Effector memory CD4-positive, alpha-beta T cell (primary cell): ENCODE measurements at regions not wholly inside any gene's neighbourhood (a gene's known extent, or its start where the extent isn't known, plus 50 kb on each side); places are given as distances from the start of the nearest gene placed in this dataset.

Experiments used
- DNase-seq, 3 donors: peaks; one replicate each; pipeline ENCODE4 v3.0.0-alpha.2; 2020
- H3K27ac ChIP-seq: 2 replicates; pipeline ENCODE4 v1.7.0; 2013; ENCODE audit warnings: mild to moderate bottlenecking, low read length, moderate library complexity; ENCODE audit not compliant: insufficient read depth, poor library complexity, severe bottlenecking
- H3K27me3 ChIP-seq: replicated peaks from 2 replicates; pipeline ENCODE4 v1.7.0; 2013; ENCODE audit warnings: mild to moderate bottlenecking, low read length; ENCODE audit not compliant: insufficient read depth, control insufficient read depth, poor library complexity, severe bottlenecking
- H3K36me3 ChIP-seq: 2 replicates; pipeline ENCODE4 v1.7.0; 2013; ENCODE audit warnings: mild to moderate bottlenecking, low read length, moderate library complexity; ENCODE audit not compliant: control insufficient read depth, insufficient read depth
- H3K4me1 ChIP-seq: 2 replicates; pipeline ENCODE4 v1.7.0; 2013; ENCODE audit warnings: low read length, mild to moderate bottlenecking; ENCODE audit not compliant: control insufficient read depth, insufficient read depth, poor library complexity, severe bottlenecking
- H3K4me3 ChIP-seq: 2 replicates; pipeline ENCODE4 v1.7.0; 2013; ENCODE audit warnings: low read length, low read depth, mild to moderate bottlenecking; ENCODE audit not compliant: insufficient read depth, poor library complexity, severe bottlenecking
- H3K9me3 ChIP-seq: 2 replicates; pipeline ENCODE4 v1.7.0; 2013; ENCODE audit warnings: mild to moderate bottlenecking, low read length, moderate library complexity; ENCODE audit not compliant: control insufficient read depth

GRCh38 chr22:27186643-27187042, 529.3 kb downstream of the MIAT start:
- Histone ChIP-seq H3K4me3 (no peak overlapping the region), H3K27me3 (no peaks in the 10 kb centered on the region), H3K9me3 (no peaks in the 10 kb centered on the region), H3K27ac (no peak overlapping the region), H3K36me3 (no peaks in the 10 kb centered on the region), H3K4me1 (no peaks in the 10 kb centered on the region)
- no peak for DNase-seq

GRCh38 chr22:27192135-27192829, 534.9 kb downstream of the MIAT start:
- Histone ChIP-seq H3K27me3 (no peaks in the 10 kb centered on the region), H3K4me3 (no peak overlapping the region), H3K36me3 (no peaks in the 10 kb centered on the region), H3K27ac (no peak overlapping the region), H3K4me1 (no peaks in the 10 kb centered on the region), H3K9me3 (no peaks in the 10 kb centered on the region)
- no peak for DNase-seq

- Histone ChIP-seq H3K27ac (no peak overlapping the region), H3K36me3 (no peaks in the 10 kb centered on the region), H3K4me1 (no peaks in the 10 kb centered on the region), H3K9me3 (no peaks in the 10 kb centered on the region), H3K27me3 (no peaks in the 10 kb centered on the region), H3K4me3 (no peak overlapping the region)
- no peak for DNase-seq
These were observed 535.8 kb downstream of the MIAT start for GRCh38 chr22:27193215-27193614.

GRCh38 chr22:27193636-27194035, 536.2 kb downstream of the MIAT start:
- H3K27ac ChIP-seq = no peak overlapping the region
- H3K27me3 ChIP-seq = no peaks in the 10 kb centered on the region
- H3K36me3 ChIP-seq = no peaks in the 10 kb centered on the region
- no peaks in the 10 kb centered on the region for H3K4me1 ChIP-seq
- no peak for DNase-seq
- no peaks in the 10 kb centered on the region for H3K9me3 ChIP-seq
- no peak overlapping the region for H3K4me3 ChIP-seq

GRCh38 chr22:27194096-27194748, 536.8 kb downstream of the MIAT start:
- no peaks in the 10 kb centered on the region for H3K9me3 ChIP-seq

DNA sequence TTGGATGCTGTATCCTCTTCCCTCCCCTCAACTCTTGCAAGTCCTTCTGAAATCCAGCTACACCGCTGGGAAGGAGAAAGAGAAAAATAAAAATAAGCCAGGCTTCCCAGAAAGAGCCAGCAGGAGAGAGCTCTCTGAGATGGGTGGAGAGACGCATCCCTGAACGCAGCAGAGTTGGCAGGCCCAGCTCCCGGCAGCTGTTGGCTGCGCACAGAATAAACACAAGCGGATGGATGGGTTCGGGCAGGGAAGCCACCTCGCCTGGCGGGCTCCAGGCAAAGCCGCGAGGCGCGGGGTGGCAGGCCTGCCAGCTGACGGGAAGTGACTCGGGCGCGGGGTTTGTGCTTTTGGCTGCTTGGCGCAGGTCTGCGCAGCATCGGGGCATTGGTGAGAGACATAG, 537.7 kb downstream of the MIAT start:
- H3K27me3 ChIP-seq = no peaks in the 10 kb centered on the region
- no peak for DNase-seq
- H3K4me1 ChIP-seq = no peaks in the 10 kb centered on the region

More at GRCh38 chr22:27194096-27194748, 536.8 kb downstream of the MIAT start:
- Histone ChIP-seq H3K27me3 (no peaks in the 10 kb centered on the region), H3K4me3 (no peak overlapping the region), H3K4me1 (no peaks in the 10 kb centered on the region), H3K27ac (no peak overlapping the region), H3K36me3 (no peaks in the 10 kb centered on the region)
- DNase-seq = no peak

DNA sequence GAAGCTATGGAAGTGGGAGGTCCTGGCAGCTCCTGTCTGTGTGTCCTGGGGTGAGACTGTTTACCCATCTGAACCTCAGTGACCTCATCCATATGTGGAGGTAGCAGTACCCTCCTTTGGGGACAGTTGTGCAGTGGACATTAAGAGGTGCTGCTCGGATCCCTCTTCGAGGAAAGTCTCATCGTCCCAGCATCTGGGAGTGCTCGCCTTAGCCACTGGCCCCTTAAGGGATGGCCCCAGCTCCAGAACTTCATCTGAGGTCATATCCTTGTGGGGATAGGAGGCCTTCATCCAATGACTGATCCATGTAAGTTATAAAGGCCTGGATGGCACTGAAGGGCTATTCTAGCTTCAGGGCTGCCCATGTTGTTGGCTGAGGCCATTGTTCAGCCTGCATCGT, 538.1 kb downstream of the MIAT start:
- Histone ChIP-seq H3K36me3 (no peaks in the 10 kb centered on the region), H3K27ac (no peak overlapping the region), H3K4me3 (no peak overlapping the region), H3K27me3 (no peaks in the 10 kb centered on the region), H3K4me1 (no peaks in the 10 kb centered on the region), H3K9me3 (no peaks in the 10 kb centered on the region)
- DNase-seq = no peak

More for the DNA sequence above, 537.7 kb downstream of the MIAT start:
- no peak overlapping the region for H3K4me3 ChIP-seq
- H3K27ac ChIP-seq = no peak overlapping the region
- no peaks in the 10 kb centered on the region for H3K36me3 ChIP-seq
- H3K9me3 ChIP-seq = no peaks in the 10 kb centered on the region

DNA sequence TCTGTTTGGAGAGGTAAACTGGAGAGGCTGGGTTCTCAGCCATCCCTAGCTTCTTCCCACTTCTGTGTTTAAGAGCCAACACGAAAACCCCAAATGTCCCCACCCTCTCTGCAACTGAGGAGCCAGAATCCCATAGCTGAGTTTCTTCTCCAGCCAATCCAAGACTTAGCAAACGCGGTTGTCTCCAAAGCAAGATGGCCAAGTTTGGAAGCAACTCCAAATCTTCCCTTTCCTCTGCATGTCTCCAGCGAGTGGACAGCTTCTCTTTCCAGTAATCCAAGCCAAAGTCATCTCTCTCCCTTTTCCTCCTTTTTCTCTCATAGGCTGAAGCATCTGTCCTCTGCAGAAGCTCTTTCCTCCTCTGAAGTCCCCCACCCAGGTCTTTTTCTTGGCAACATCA, 539.2 kb downstream of the MIAT start:
- Histone ChIP-seq H3K27ac (no peak overlapping the region), H3K4me1 (no peaks in the 10 kb centered on the region), H3K9me3 (no peaks in the 10 kb centered on the region), H3K27me3 (no peaks in the 10 kb centered on the region), H3K36me3 (no peaks in the 10 kb centered on the region), H3K4me3 (no peak overlapping the region)
- DNase-seq = no peak

DNA sequence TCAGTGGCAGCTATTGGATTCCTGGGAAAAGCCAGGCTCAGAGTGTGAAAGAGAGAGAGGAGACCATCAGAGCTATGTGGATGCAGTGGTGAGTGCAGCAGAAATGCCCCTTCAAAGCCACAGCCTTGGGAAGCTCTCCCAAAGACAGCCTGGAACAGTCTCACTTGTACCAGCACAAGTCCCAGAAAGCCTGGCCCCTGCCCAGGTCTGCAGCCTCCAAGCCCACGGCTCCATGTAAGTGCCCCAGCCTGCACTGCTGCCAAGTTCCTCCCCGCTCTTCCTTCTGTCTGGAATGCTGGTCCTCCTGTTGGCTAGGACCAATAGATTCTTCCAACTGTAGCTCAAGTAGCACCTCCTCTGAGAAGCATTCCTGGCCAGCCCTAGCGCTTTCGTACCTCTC, 539.7 kb downstream of the MIAT start:
- Histone ChIP-seq H3K4me3 (no peak overlapping the region), H3K27me3 (no peaks in the 10 kb centered on the region), H3K9me3 (no peaks in the 10 kb centered on the region), H3K27ac (no peak overlapping the region), H3K36me3 (no peaks in the 10 kb centered on the region), H3K4me1 (no peaks in the 10 kb centered on the region)
- no peak for DNase-seq

DNA sequence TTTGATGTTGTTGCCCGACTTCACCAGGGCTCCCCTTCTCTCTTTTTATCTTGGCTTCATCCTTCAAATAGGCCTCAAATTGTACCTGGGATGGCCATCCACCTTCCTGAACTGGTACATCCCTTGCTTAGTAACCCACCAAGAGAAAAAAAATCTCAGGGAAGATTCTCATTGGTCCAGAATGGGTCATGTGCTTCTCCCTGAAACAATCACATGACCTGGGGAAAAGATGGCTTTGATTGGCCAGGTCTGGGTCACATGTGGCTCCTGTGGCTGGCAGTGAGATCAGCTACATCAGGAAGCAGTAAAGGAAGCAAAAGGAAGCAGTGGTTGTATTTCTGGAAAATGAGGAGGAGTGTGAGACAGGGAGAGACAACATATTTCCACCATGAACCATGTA, 540.2 kb downstream of the MIAT start:
- no peak for DNase-seq
- no peaks in the 10 kb centered on the region for H3K36me3 ChIP-seq
- no peaks in the 10 kb centered on the region for H3K4me1 ChIP-seq
- no peak overlapping the region for H3K4me3 ChIP-seq
- H3K9me3 ChIP-seq = no peaks in the 10 kb centered on the region
- H3K27me3 ChIP-seq = no peaks in the 10 kb centered on the region
- H3K27ac ChIP-seq = no peak overlapping the region
